ENCODE measurements at regions not wholly inside any gene's neighbourhood (a gene's known extent, or its start where the extent isn't known, plus 50 kb on each side); places are given as distances from the start of the nearest gene placed in this dataset.

DNA sequence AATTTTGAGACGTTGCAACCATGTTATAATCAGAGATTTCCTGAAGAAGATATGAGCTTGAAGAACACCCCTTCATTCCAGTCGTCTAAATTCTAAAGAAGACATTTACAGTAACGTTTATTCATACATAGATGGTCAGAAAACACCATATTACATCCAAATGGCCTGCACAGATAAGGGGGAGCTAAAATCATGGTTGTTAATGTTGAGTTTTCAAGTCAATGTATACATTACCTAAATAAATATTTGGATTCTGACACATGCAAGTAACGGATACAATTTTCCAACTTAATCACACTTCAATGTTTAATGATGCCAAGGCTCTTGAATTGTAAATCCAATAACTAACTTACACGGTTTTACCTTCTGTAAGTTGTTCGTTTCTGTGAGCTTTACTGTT lies 318.4 kb downstream of the SLC6A15 start:
- no peak for TF ChIP-seq POLR2A (IDR thresholded peaks at IDR 0.05)
- TF ChIP-seq, protein P1, sequence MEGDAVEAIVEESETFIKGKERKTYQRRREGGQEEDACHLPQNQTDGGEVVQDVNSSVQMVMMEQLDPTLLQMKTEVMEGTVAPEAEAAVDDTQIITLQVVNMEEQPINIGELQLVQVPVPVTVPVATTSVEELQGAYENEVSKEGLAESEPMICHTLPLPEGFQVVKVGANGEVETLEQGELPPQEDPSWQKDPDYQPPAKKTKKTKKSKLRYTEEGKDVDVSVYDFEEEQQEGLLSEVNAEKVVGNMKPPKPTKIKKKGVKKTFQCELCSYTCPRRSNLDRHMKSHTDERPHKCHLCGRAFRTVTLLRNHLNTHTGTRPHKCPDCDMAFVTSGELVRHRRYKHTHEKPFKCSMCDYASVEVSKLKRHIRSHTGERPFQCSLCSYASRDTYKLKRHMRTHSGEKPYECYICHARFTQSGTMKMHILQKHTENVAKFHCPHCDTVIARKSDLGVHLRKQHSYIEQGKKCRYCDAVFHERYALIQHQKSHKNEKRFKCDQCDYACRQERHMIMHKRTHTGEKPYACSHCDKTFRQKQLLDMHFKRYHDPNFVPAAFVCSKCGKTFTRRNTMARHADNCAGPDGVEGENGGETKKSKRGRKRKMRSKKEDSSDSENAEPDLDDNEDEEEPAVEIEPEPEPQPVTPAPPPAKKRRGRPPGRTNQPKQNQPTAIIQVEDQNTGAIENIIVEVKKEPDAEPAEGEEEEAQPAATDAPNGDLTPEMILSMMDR (IDR thresholded peaks at IDR 0.05) = no peak
- H3K4me1 ChIP-seq (replicated peaks in 1 of 2) = no peaks in the 10 kb centered on the region
- H3K9me3 ChIP-seq (replicated peaks in 1 of 3) = no peaks in the 10 kb centered on the region
- H3K36me3 ChIP-seq (replicated peaks in 1 of 2) = no peaks in the 10 kb centered on the region
- WGBS, 4 donors = 55 to 73% (median 61%) methylated on average over 6 of the region's 6 CpGs
- no peak overlapping the region for H3K27ac ChIP-seq
- no peak overlapping the region for H3K4me3 ChIP-seq
- DNase-seq = no peak
- intact Hi-C loops (cut with DNase I) = no loop called here
- H3K27me3 ChIP-seq = no peaks in the 10 kb centered on the region

DNA sequence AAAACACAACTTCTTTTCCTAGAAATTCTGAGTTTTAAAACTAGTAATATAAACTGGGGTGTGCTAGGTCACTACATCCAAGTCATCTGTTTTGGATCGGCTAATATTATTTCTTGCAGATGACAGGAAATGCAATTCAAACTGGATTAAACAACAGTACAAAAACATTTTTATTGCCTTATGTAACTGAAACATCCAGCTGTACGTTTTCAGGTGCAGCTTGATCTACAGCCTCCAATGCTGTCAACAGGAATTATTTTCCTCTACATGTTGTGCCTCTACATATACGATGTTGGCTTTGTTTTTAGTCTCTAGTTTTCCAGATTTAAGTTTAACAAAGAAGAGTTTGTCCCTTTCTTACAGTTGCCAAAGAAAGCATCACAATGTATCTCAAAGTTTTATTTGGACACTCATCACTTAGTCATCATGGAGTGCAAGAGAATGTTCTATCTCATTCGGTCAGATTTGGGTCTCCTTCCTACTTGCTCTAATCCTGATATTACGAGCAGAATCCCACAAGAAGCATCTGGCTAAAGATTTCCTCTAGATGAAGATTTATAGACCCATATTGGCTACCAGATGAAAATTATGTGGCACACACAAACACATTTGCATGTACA lies 326.7 kb downstream of the SLC6A15 start:
- Histone ChIP-seq H3K4me1 (replicated peaks in 1 of 2) (no peaks in the 10 kb centered on the region), H3K36me3 (replicated peaks in 1 of 2) (no peaks in the 10 kb centered on the region), H3K9me3 (replicated peaks in 1 of 3) (no peaks in the 10 kb centered on the region), H3K4me3 (no peak overlapping the region), H3K27me3 (no peaks in the 10 kb centered on the region), H3K27ac (no peak overlapping the region)
- no peak for DNase-seq
- TF ChIP-seq, protein P1 (IDR thresholded peaks at IDR 0.05) = no peak
- no peak for TF ChIP-seq POLR2A (IDR thresholded peaks at IDR 0.05)
- intact Hi-C loops (cut with DNase I) = no loop called here
- WGBS, 4 donors = 43 to 50% (median 46%) methylated on average over 5 of the region's 5 CpGs

DNA sequence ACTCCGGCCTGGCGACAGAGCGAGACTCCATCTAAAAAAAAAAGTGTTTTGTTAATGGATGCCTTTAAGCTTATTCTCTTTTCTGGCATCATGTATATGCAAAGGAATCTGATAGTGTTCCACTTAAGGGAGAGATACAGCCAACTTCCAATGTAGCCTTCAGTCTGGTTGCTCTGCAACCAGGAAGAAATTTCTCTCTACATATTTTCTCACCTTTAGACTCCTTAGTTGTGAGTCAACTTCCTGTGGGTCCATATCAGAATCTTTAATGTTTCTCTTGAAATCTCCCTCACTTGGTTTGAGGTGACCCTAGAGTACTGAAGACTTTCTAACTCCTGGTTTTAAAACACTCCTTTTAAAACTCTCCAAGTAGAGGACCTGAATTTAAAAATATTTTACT lies 340.4 kb downstream of the SLC6A15 start:
- TF ChIP-seq, protein P1 (IDR thresholded peaks at IDR 0.05) = no peak
- no peak for TF ChIP-seq POLR2A (IDR thresholded peaks at IDR 0.05)
- 57 to 65% (median 58%) methylated on average over 3 of the region's 3 CpGs for WGBS, 4 donors
- no peak for DNase-seq
- H3K27me3 ChIP-seq = no peaks in the 10 kb centered on the region
- no peak overlapping the region for H3K4me3 ChIP-seq
- H3K9me3 ChIP-seq (replicated peaks in 1 of 3) = no peaks in the 10 kb centered on the region
- no peak overlapping the region for H3K27ac ChIP-seq
- no peaks in the 10 kb centered on the region for H3K4me1 ChIP-seq (replicated peaks in 1 of 2)
- H3K36me3 ChIP-seq (replicated peaks in 1 of 2) = no peaks in the 10 kb centered on the region
- intact Hi-C loops (cut with DNase I) = no loop called here

DNA sequence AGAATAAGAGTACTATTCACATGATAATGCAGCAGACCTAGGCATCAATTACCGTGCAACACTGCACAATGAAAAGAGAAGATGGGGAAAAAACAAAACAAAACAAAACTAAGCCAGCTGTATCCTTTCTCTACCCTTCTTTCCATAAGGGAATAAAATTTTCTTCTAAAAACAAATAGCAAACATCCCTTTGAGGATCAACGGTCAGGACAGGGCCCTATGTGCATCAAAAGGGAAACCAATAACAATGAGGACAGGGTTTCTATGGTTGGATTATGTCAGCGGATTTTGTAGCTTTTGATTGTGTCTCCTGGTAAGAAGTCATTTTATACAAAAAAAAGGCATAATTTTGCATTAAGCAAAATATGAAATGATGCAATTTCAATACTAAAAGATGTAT lies 350.3 kb downstream of the SLC6A15 start:
- H3K9me3 ChIP-seq (replicated peaks in 1 of 3) = no peaks in the 10 kb centered on the region
- WGBS, 4 donors = 47 to 58% (median 55%) methylated on average over 3 of the region's 3 CpGs
- no peaks in the 10 kb centered on the region for H3K36me3 ChIP-seq (replicated peaks in 1 of 2)
- H3K27me3 ChIP-seq = no peaks in the 10 kb centered on the region
- H3K4me1 ChIP-seq (replicated peaks in 1 of 2) = no peaks in the 10 kb centered on the region
- no peak overlapping the region for H3K4me3 ChIP-seq
- DNase-seq = no peak
- H3K27ac ChIP-seq = no peak overlapping the region
- intact Hi-C loops (cut with DNase I) = no loop called here
- TF ChIP-seq POLR2A (IDR thresholded peaks at IDR 0.05) = no peak
- TF ChIP-seq, protein P1 (IDR thresholded peaks at IDR 0.05) = no peak

All from adrenal gland (tissue), 9 donors.